HG03520 (cell line): ENCODE measurements at regions not wholly inside any gene's neighbourhood (a gene's known extent, or its start where the extent isn't known, plus 50 kb on each side); places are given as distances from the start of the nearest gene placed in this dataset.

Source experiments
- ATAC-seq: cut with Tn5 transposase; IDR thresholded peaks from one replicate; pipeline ENCODE4 v1.9.1; 2021; ENCODE audit warnings: mild to moderate bottlenecking, moderate library complexity; ENCODE audit not compliant: unreplicated experiment

- ATAC-seq, result no peak
Measured at GRCh38 chr4:43242606-43243005, 350.1 kb downstream of the GRXCR1 start.

- ATAC-seq, result no peak
Measured at GRCh38 chr4:43243433-43244116, 351.1 kb downstream of the GRXCR1 start.

- peak; percentile 99 for ATAC-seq
Measured at GRCh38 chr4:43244688-43245382, 352.3 kb downstream of the GRXCR1 start.

- no peak for ATAC-seq
Measured at GRCh38 chr4:43251841-43252240, 359.3 kb downstream of the GRXCR1 start.

GRCh38 chr4:43253541-43253940 lies 361.0 kb downstream of the GRXCR1 start:
- no peak for ATAC-seq

- ATAC-seq, result no peak
Measured at GRCh38 chr4:43264730-43265129, 372.2 kb downstream of the GRXCR1 start.

- no peak for ATAC-seq
Measured at GRCh38 chr4:43271946-43272345, 379.4 kb downstream of the GRXCR1 start.

- no peak for ATAC-seq
Measured at GRCh38 chr4:43274376-43274775, 381.9 kb downstream of the GRXCR1 start.

- ATAC-seq, result no peak
Measured at GRCh38 chr4:43275779-43276178, 383.3 kb downstream of the GRXCR1 start.

GRCh38 chr4:43276321-43276720 lies 383.8 kb downstream of the GRXCR1 start:
- ATAC-seq, result no peak

GRCh38 chr4:43277003-43277402 lies 384.5 kb downstream of the GRXCR1 start:
- ATAC-seq, result no peak

GRCh38 chr4:43282534-43282933 lies 390.0 kb downstream of the GRXCR1 start:
- no peak for ATAC-seq

GRCh38 chr4:43286137-43286536 lies 393.6 kb downstream of the GRXCR1 start:
- ATAC-seq, result no peak

GRCh38 chr4:43296946-43297528 lies 404.5 kb downstream of the GRXCR1 start:
- ATAC-seq, result no peak

- no peak for ATAC-seq
Measured at GRCh38 chr4:43316813-43317212, 424.3 kb downstream of the GRXCR1 start.

GRCh38 chr4:43325220-43325967 lies 432.9 kb downstream of the GRXCR1 start:
- ATAC-seq, result no peak

GRCh38 chr4:43330288-43330687 lies 437.8 kb downstream of the GRXCR1 start:
- ATAC-seq, result no peak

GRCh38 chr4:43331226-43332051 lies 438.9 kb downstream of the GRXCR1 start:
- no peak for ATAC-seq

- no peak for ATAC-seq
Measured at GRCh38 chr4:43332052-43332425, 439.5 kb downstream of the GRXCR1 start.

GRCh38 chr4:43337707-43338106 lies 445.2 kb downstream of the GRXCR1 start:
- ATAC-seq, result no peak

- no peak for ATAC-seq
Measured at GRCh38 chr4:43339435-43339834, 446.9 kb downstream of the GRXCR1 start.
